Fibroblast of lung (primary cell): ENCODE measurements at regions not wholly inside any gene's neighbourhood (a gene's known extent, or its start where the extent isn't known, plus 50 kb on each side); places are given as distances from the start of the nearest gene placed in this dataset.

Experiments
- DNase-seq, 2 donors: peaks; one replicate each; pipeline versions ENCODE4 v3.0.0 to v3.0.0-alpha.2; 2010; ENCODE audit warnings: low read depth in 2 of 2
- H2AFZ ChIP-seq: 2 replicates; pipeline ENCODE4 v1.5.1; 2012; ENCODE audit warnings: low read length, control low read depth, inconsistent platforms
- H3K27ac ChIP-seq: 2 replicates; pipeline ENCODE4 v1.5.1; 2011; ENCODE audit warnings: low read length, control low read depth; ENCODE audit not compliant: insufficient read depth
- H3K27me3 ChIP-seq: 2 replicates; pipeline ENCODE4 v1.5.1; 2011; ENCODE audit warnings: mild to moderate bottlenecking, low read length; ENCODE audit not compliant: control insufficient read depth, insufficient read depth
- H3K36me3 ChIP-seq: 2 replicates; pipeline ENCODE4 v1.5.1; 2011; ENCODE audit warnings: low read length; ENCODE audit not compliant: control insufficient read depth, insufficient read depth
- H3K4me1 ChIP-seq: 2 replicates; pipeline ENCODE4 v1.5.1; 2011; ENCODE audit warnings: low read length; ENCODE audit not compliant: control insufficient read depth, insufficient read depth; ENCODE audit errors: extremely low read depth
- H3K4me2 ChIP-seq: 2 replicates; pipeline ENCODE4 v1.5.1; 2011; ENCODE audit warnings: low read length, control low read depth; ENCODE audit not compliant: insufficient read depth; ENCODE audit errors: extremely low read depth
- H3K4me3 ChIP-seq, 4 experiments: fragments of 200-600 bp in 1 of 4; sonication (generic) in 1 of 4; replicated peaks in 1 of 4; 2 replicates each; pipeline ENCODE4 v1.5.1; 2011 to 2016; ENCODE audit warnings: low read length in 4 of 4, low read depth in 3 of 4, mild to moderate bottlenecking in 3 of 4, control low read depth in 2 of 4, inconsistent platforms in 1 of 4, mixed read lengths in 1 of 4; ENCODE audit not compliant: insufficient read depth in 1 of 4; ENCODE audit errors: control extremely low read depth in 1 of 4
- H3K79me2 ChIP-seq: 2 replicates; pipeline ENCODE4 v1.5.1; 2012; ENCODE audit warnings: mild to moderate bottlenecking, low read length, inconsistent platforms; ENCODE audit not compliant: control insufficient read depth, insufficient read depth
- H3K9ac ChIP-seq: 2 replicates; pipeline ENCODE4 v1.5.1; 2011; ENCODE audit warnings: mild to moderate bottlenecking, low read length, control low read depth; ENCODE audit not compliant: insufficient read depth
- H3K9me3 ChIP-seq: 2 replicates; pipeline ENCODE4 v1.5.1; 2012; ENCODE audit warnings: low read depth, low read length; ENCODE audit not compliant: control insufficient read depth, insufficient read depth
- H4K20me1 ChIP-seq: 2 replicates; pipeline ENCODE4 v1.5.1; 2011; ENCODE audit warnings: low read length; ENCODE audit not compliant: control insufficient read depth, insufficient read depth; ENCODE audit errors: extremely low read depth
- EZH2 ChIP-seq: IDR thresholded peaks from 2 replicates; pipeline ENCODE4 v1.5.1; 2012; ENCODE audit warnings: low read length, control low read depth, mild to moderate bottlenecking; ENCODE audit errors: missing control alignments
- TF ChIP-seq, protein P1 (sequence below), 2 donors: IDR thresholded peaks in 1 of 2; conservative IDR thresholded peaks in 1 of 2; 1 replicate in 1 of 2; 2 replicates in 1 of 2; pipeline ENCODE4 v1.5.1; 2011 to 2012; ENCODE audit warnings: low read length in 2 of 2, control low read depth in 1 of 2, inconsistent platforms in 1 of 2, low read depth in 1 of 2, mild to moderate bottlenecking in 1 of 2

DNA sequence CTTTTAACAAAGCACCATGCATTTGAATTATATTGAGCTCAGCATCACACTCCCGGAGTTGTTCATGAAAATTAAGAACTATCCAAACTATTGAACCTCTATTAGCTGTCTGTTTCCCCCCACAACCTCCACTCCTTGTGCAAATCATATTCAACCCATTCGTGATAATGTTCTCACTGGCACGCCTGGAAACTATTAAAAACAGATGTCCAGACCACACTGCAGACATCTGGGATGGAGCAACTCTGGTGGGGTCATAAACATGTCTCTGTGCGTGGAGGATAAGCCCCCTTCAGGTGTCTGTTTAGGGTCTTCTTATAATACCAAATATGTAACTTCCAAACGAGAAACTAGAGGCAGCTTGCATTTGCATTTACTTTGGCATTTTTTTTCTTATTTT, 193.7 kb downstream of the TFAP2A start:
- H2AFZ ChIP-seq = no peak overlapping the region
- H4K20me1 ChIP-seq = no peaks in the 10 kb centered on the region
- H3K27me3 ChIP-seq = no peaks in the 10 kb centered on the region
- H3K36me3 ChIP-seq = no peaks in the 10 kb centered on the region
- no peak overlapping the region for H3K4me2 ChIP-seq
- no peaks in the 10 kb centered on the region for H3K9me3 ChIP-seq
- DNase-seq = no peak
- H3K27ac ChIP-seq = no peak overlapping the region
- no peaks in the 10 kb centered on the region for H3K4me1 ChIP-seq
- no peaks in the 10 kb centered on the region for H3K79me2 ChIP-seq
- H3K4me3 ChIP-seq = no peak overlapping the region
- no peak for TF ChIP-seq EZH2
- TF ChIP-seq, protein P1, sequence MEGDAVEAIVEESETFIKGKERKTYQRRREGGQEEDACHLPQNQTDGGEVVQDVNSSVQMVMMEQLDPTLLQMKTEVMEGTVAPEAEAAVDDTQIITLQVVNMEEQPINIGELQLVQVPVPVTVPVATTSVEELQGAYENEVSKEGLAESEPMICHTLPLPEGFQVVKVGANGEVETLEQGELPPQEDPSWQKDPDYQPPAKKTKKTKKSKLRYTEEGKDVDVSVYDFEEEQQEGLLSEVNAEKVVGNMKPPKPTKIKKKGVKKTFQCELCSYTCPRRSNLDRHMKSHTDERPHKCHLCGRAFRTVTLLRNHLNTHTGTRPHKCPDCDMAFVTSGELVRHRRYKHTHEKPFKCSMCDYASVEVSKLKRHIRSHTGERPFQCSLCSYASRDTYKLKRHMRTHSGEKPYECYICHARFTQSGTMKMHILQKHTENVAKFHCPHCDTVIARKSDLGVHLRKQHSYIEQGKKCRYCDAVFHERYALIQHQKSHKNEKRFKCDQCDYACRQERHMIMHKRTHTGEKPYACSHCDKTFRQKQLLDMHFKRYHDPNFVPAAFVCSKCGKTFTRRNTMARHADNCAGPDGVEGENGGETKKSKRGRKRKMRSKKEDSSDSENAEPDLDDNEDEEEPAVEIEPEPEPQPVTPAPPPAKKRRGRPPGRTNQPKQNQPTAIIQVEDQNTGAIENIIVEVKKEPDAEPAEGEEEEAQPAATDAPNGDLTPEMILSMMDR (conservative IDR thresholded peaks at IDR 0.05 in 1 of 2, IDR thresholded peaks at IDR 0.05 in 1 of 2; ENCODE audit: low read depth in 1 of 2, low read length in 2 of 2) = no peak
- no peak overlapping the region for H3K9ac ChIP-seq

DNA sequence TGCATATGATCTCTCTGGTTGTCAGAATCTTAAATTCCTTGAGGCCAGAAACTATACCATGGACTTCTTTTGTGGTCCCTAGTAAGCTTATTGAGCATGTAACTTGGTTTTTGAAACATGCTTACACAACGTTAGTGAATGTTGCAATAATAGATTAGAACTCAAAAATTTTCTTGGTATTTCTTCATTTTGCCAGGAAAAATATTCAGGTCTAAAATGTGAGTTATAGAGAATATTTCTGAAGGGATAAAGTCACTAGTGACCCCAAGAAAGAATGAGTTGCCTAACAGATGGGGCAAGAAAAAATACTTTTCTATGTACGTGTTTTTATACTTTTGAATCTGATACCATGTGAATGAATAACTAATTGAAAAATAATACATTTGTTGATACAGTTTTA, 195.4 kb downstream of the TFAP2A start:
- DNase-seq = no peak
- no peak overlapping the region for H2AFZ ChIP-seq

DNA sequence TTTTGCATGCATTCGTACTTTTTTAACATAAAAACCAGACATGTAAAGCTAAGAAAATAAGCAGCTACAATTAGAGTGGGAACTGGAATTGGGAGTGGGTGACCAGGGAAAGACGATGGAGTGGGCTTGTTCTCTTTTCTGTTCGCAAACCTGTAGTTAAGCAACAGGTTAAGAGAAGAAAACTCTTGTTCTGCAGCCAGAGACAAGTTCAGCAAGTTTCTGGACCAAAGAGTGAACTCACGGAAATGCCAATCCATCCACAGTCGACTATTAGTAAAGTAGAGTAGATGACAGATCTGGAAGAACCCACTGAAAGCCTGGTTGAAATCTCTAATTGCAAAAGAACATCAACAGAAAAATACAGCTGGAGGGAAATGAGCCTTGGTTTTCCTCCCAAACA, 197.8 kb downstream of the TFAP2A start:
- Histone ChIP-seq H3K4me3 (no peak overlapping the region), H3K4me2 (no peak overlapping the region), H3K4me1 (no peaks in the 10 kb centered on the region), H2AFZ (no peak overlapping the region), H3K27me3 (no peaks in the 10 kb centered on the region), H3K9me3 (no peaks in the 10 kb centered on the region), H3K36me3 (no peaks in the 10 kb centered on the region), H3K27ac (no peak overlapping the region), H4K20me1 (no peaks in the 10 kb centered on the region), H3K79me2 (no peaks in the 10 kb centered on the region), H3K9ac (no peak overlapping the region)
- no peak for DNase-seq
- TF ChIP-seq, protein P1 (conservative IDR thresholded peaks at IDR 0.05 in 1 of 2, IDR thresholded peaks at IDR 0.05 in 1 of 2; ENCODE audit: low read depth in 1 of 2, low read length in 2 of 2) = no peak
- TF ChIP-seq EZH2 = no peak

More for the DNA sequence above, 195.4 kb downstream of the TFAP2A start:
- Histone ChIP-seq H3K9me3 (no peaks in the 10 kb centered on the region), H3K4me2 (no peak overlapping the region), H3K27ac (no peak overlapping the region), H3K27me3 (no peaks in the 10 kb centered on the region), H4K20me1 (no peaks in the 10 kb centered on the region), H3K4me1 (no peaks in the 10 kb centered on the region), H3K9ac (no peak overlapping the region), H3K36me3 (no peaks in the 10 kb centered on the region), H3K4me3 (no peak overlapping the region), H3K79me2 (no peaks in the 10 kb centered on the region)
- TF ChIP-seq, protein P1 (conservative IDR thresholded peaks at IDR 0.05 in 1 of 2, IDR thresholded peaks at IDR 0.05 in 1 of 2; ENCODE audit: low read depth in 1 of 2, low read length in 2 of 2) = no peak
- no peak for TF ChIP-seq EZH2
